ENCODE measurements at regions not wholly inside any gene's neighbourhood (a gene's known extent, or its start where the extent isn't known, plus 50 kb on each side); places are given as distances from the start of the nearest gene placed in this dataset.

GRCh38 chr22:49359076-49359475 lies 468.6 kb downstream of the BRD1 start:
- no peak overlapping the region for H3K4me3 ChIP-seq (ENCODE audit: low read depth, low read length)
- no peak for TF ChIP-seq CTCF (IDR thresholded peaks at IDR 0.05; ENCODE audit: low read depth, low read length)
- TF ChIP-seq POLR2A (IDR thresholded peaks at IDR 0.05; ENCODE audit: extremely low read depth, insufficient read length): no peak
- no peak for TF ChIP-seq MAX (IDR thresholded peaks at IDR 0.05; ENCODE audit: low read depth, low read length)
- no peak for TF ChIP-seq MYC (IDR thresholded peaks at IDR 0.05; ENCODE audit: low read depth, low read length)
- no peak for DNase-seq (ENCODE audit: low read depth)

GRCh38 chr22:49357661-49358440 lies 469.8 kb downstream of the BRD1 start:
- no peak for DNase-seq (ENCODE audit: low read depth)
- TF ChIP-seq MYC (IDR thresholded peaks at IDR 0.05; ENCODE audit: low read depth, low read length): no peak
- TF ChIP-seq MAX (IDR thresholded peaks at IDR 0.05; ENCODE audit: low read depth, low read length): no peak
- no peak for TF ChIP-seq CTCF (IDR thresholded peaks at IDR 0.05; ENCODE audit: low read depth, low read length)
- no peak for TF ChIP-seq POLR2A (IDR thresholded peaks at IDR 0.05; ENCODE audit: extremely low read depth, insufficient read length)
- no peak overlapping the region for H3K4me3 ChIP-seq (ENCODE audit: low read depth, low read length)

- no peak overlapping the region for H3K4me3 ChIP-seq (ENCODE audit: low read depth, low read length)
- DNase-seq (ENCODE audit: low read depth): no peak
- TF ChIP-seq MAX (IDR thresholded peaks at IDR 0.05; ENCODE audit: low read depth, low read length): no peak
- TF ChIP-seq POLR2A (IDR thresholded peaks at IDR 0.05; ENCODE audit: extremely low read depth, insufficient read length): no peak
- TF ChIP-seq CTCF (IDR thresholded peaks at IDR 0.05; ENCODE audit: low read depth, low read length): no peak
- no peak for TF ChIP-seq MYC (IDR thresholded peaks at IDR 0.05; ENCODE audit: low read depth, low read length)
These were observed 471.2 kb downstream of the BRD1 start for GRCh38 chr22:49356428-49356827.

- DNase-seq (ENCODE audit: low read depth): no peak
- H3K4me3 ChIP-seq (ENCODE audit: low read depth, low read length): no peak overlapping the region
- no peak for TF ChIP-seq MAX (IDR thresholded peaks at IDR 0.05; ENCODE audit: low read depth, low read length)
- TF ChIP-seq MYC (IDR thresholded peaks at IDR 0.05; ENCODE audit: low read depth, low read length): no peak
- TF ChIP-seq CTCF (IDR thresholded peaks at IDR 0.05; ENCODE audit: low read depth, low read length): no peak
- no peak for TF ChIP-seq POLR2A (IDR thresholded peaks at IDR 0.05; ENCODE audit: extremely low read depth, insufficient read length)
These were observed 472.3 kb downstream of the BRD1 start for GRCh38 chr22:49355211-49355920.

GRCh38 chr22:49354516-49355210 lies 473.0 kb downstream of the BRD1 start:
- no peak for DNase-seq (ENCODE audit: low read depth)
- TF ChIP-seq POLR2A (IDR thresholded peaks at IDR 0.05; ENCODE audit: extremely low read depth, insufficient read length) (no peak), MYC (IDR thresholded peaks at IDR 0.05; ENCODE audit: low read depth, low read length) (no peak), CTCF (IDR thresholded peaks at IDR 0.05; ENCODE audit: low read depth, low read length) (no peak), MAX (IDR thresholded peaks at IDR 0.05; ENCODE audit: low read depth, low read length) (no peak)
- H3K4me3 ChIP-seq (ENCODE audit: low read depth, low read length): no peak overlapping the region

Measured in NB4 (cell line).